ENCODE measurements at regions not wholly inside any gene's neighbourhood (a gene's known extent, or its start where the extent isn't known, plus 50 kb on each side); places are given as distances from the start of the nearest gene placed in this dataset.

DNA sequence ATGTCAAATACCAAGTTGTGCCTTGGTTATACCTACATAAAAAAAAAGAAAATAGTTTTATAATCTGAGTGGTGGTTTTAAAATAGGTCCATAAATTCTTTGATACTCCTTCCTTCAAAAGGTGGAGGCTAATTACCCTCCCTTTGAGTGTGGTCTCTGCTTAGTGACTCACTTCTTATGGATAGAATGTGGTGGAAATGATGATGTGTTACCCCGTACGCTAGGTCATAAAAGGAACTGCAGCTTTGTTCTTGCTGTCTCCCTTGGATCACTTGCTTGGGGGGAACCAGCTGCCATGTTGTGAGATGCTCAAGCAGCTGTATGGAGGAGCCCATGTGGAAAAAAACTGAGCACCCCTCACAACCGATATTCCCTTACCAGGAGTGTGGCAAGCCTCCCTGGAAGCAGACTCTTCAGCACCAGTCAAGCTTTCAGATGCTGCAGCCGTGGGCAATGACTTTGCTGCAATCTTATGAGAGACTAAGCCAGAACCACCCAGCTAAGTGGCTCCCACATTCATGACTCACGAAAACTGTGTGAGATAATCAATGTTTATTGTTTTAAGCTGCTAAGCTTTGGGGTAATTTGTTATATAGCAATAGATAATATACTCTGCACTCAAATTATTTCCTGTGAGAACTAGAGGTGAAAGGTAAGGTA lies 195.0 kb upstream of the GATB start:
- Mint-ChIP-seq H3K4me1 (no peaks in the 10 kb centered on the region), H3K36me3 (no peaks in the 10 kb centered on the region), H3K9me3 (no peaks in the 10 kb centered on the region), H3K27ac (no peak overlapping the region), H3K4me3 (no peak overlapping the region)
- ATAC-seq, result no peak
- DNase-seq (ENCODE audit: low spot score in 2 of 2), result no peak

- Mint-ChIP-seq H3K9me3 (no peaks in the 10 kb centered on the region), H3K36me3 (no peaks in the 10 kb centered on the region), H3K4me1 (no peaks in the 10 kb centered on the region), H3K27ac (no peak overlapping the region), H3K4me3 (no peak overlapping the region)
- ATAC-seq (no peak), DNase-seq (ENCODE audit: low spot score in 2 of 2) (no peak)
Measured at GRCh38 chr4:151953795-151954372, 193.1 kb upstream of the GATB start.

GRCh38 chr4:151953312-151953711 lies 192.5 kb upstream of the GATB start:
- no peaks in the 10 kb centered on the region for H3K9me3 Mint-ChIP-seq
- DNase-seq (ENCODE audit: low spot score in 2 of 2), result no peak
- no peak for ATAC-seq
- H3K27ac Mint-ChIP-seq, result no peak overlapping the region
- no peaks in the 10 kb centered on the region for H3K4me1 Mint-ChIP-seq
- no peaks in the 10 kb centered on the region for H3K36me3 Mint-ChIP-seq
- H3K4me3 Mint-ChIP-seq, result no peak overlapping the region

DNA sequence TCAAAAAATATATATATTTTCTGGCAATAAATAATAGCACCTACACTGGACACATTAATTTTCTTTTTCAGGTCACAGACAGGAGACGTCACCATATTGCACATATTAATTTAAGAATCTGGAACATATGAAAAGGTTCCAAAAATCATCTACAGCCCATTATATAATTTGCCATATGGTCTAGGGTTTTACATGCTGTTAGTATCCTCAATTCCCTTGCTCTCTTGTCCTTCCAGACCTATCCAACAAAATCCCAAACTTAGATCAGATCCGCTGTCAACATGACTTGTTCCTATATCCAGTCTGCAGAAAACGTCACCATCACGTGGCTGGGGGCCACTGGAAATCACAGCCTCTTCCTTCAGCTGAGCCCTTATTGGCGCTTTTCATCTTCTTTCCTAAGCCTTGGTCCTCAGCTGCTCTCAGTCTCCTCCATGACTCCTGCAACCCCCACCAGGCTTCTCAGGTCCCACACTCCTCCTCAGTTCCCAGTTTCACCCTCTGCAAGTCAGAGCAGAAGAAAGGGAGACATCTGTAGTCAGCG lies 192.0 kb upstream of the GATB start:
- H3K4me3 Mint-ChIP-seq, result no peak overlapping the region
- no peaks in the 10 kb centered on the region for H3K4me1 Mint-ChIP-seq
- H3K36me3 Mint-ChIP-seq, result no peaks in the 10 kb centered on the region
- H3K9me3 Mint-ChIP-seq, result peaks cover 3% of the 10 kb centered on the region
- no peak for ATAC-seq
- DNase-seq (ENCODE audit: low spot score in 2 of 2), result no peak
- H3K27ac Mint-ChIP-seq, result no peak overlapping the region

GRCh38 chr4:151952137-151952536 lies 191.3 kb upstream of the GATB start:
- Mint-ChIP-seq H3K36me3 (no peaks in the 10 kb centered on the region), H3K27ac (no peak overlapping the region), H3K9me3 (peaks cover 8% of the 10 kb centered on the region), H3K4me3 (no peak overlapping the region), H3K4me1 (no peaks in the 10 kb centered on the region)
- ATAC-seq, result no peak
- DNase-seq (ENCODE audit: low spot score in 2 of 2), result no peak

DNA sequence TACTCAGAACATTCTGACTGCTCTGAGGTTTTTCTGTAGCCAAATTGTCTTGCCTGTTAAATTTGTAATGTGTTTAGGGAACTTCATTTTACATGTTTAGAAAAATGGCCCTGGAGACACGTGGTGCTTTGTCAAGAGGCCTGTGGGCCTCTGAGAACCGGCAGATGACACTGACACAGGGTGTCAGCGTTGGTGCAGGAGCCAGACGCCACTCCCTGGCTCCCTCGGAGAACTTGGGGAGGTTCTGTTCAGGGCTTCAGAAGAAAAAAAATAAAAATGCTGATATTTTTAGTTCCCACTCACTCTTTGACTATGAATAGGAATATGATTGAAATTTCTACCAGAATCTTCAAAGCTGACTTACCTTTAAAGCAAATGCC lies 190.9 kb upstream of the GATB start:
- ATAC-seq (no peak), DNase-seq (ENCODE audit: low spot score in 2 of 2) (no peak)
- no peak overlapping the region for H3K27ac Mint-ChIP-seq
- H3K9me3 Mint-ChIP-seq, result peaks cover 8% of the 10 kb centered on the region
- H3K4me1 Mint-ChIP-seq, result no peaks in the 10 kb centered on the region
- H3K36me3 Mint-ChIP-seq, result no peaks in the 10 kb centered on the region
- H3K4me3 Mint-ChIP-seq, result no peak overlapping the region

GRCh38 chr4:151950993-151951670 lies 190.3 kb upstream of the GATB start:
- DNase-seq (ENCODE audit: low spot score in 2 of 2) (no peak), ATAC-seq (no peak)
- Mint-ChIP-seq H3K27ac (no peak overlapping the region), H3K4me1 (no peaks in the 10 kb centered on the region), H3K9me3 (peaks cover 12% of the 10 kb centered on the region), H3K4me3 (no peak overlapping the region), H3K36me3 (no peaks in the 10 kb centered on the region)

GRCh38 chr4:151948351-151949016 lies 187.7 kb upstream of the GATB start:
- no peak overlapping the region for H3K27ac Mint-ChIP-seq
- no peaks in the 10 kb centered on the region for H3K4me1 Mint-ChIP-seq
- H3K9me3 Mint-ChIP-seq, result peaks cover 15% of the 10 kb centered on the region
- no peak for ATAC-seq
- H3K36me3 Mint-ChIP-seq, result no peaks in the 10 kb centered on the region
- no peak overlapping the region for H3K4me3 Mint-ChIP-seq
- no peak for DNase-seq (ENCODE audit: low spot score in 2 of 2)

- Mint-ChIP-seq H3K27ac (no peak overlapping the region), H3K9me3 (peaks cover 15% of the 10 kb centered on the region), H3K4me1 (no peaks in the 10 kb centered on the region), H3K36me3 (no peaks in the 10 kb centered on the region), H3K4me3 (no peak overlapping the region)
- ATAC-seq (no peak), DNase-seq (ENCODE audit: low spot score in 2 of 2) (no peak)
Measured at GRCh38 chr4:151946718-151947117, 185.9 kb upstream of the GATB start.

DNA sequence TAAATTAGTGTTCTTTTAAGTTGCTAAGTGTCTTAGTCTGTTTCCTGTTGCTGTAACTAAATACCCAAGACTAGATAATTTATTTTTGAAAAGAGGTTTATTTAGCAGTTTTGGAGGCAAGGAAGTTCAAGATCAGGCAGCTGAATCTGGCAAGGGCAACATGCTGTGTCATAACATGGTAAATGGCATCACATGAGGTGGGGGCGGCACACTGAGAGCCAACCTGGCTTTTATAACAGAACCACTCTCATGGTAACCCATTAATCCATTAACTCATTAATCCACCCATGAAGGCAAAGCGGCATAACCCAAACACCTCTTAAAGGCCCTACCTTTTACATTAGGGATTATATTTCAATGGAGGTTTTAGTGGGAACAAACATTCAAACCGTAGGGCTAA lies 182.2 kb upstream of the GATB start:
- Mint-ChIP-seq H3K9me3 (peaks cover 16% of the 10 kb centered on the region), H3K27ac (no peak overlapping the region), H3K4me3 (no peak overlapping the region), H3K4me1 (no peaks in the 10 kb centered on the region), H3K36me3 (no peaks in the 10 kb centered on the region)
- no peak for ATAC-seq
- peak in 1 of 2 donors; percentile 6 for DNase-seq (ENCODE audit: low spot score in 2 of 2)

DNA sequence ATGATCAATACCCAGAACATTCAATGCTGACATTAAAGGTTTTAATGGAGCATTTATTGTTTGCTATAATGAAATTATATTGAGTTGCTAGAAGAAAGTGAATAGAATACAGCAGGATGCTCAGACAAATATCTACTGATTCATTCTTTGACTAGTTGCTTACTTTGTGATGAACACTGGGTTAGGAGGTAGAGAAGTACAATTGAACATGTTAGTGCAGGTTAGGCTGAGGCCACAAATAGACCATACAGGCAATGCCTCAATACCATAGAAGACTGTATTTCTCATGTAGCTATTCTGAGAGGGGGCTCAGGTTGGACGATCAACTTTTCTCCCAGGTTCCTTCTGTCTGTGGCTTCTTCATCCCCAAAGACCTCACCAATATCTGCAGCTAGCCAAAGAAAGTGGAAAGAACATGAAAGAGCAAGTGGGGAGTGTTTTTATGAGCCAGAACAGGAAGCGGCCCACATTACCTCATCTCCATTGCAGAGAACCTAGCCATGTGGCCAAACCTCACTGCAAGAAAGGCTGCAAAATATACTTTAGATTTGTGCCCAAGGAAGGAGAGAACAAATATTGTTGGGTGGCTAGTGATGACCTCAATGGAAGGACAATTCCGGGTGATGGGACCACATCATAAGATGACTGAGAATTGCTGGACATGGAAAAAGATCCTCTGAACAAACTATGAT lies 180.3 kb upstream of the GATB start:
- Mint-ChIP-seq H3K9me3 (peaks cover 6% of the 10 kb centered on the region), H3K36me3 (no peaks in the 10 kb centered on the region), H3K27ac (peak overlapping the region; percentile 55), H3K4me1 (no peaks in the 10 kb centered on the region), H3K4me3 (no peak overlapping the region)
- DNase-seq (ENCODE audit: low spot score in 2 of 2), result no peak
- no peak for ATAC-seq

- no peak for DNase-seq (ENCODE audit: low spot score in 2 of 2)
- no peaks in the 10 kb centered on the region for H3K36me3 Mint-ChIP-seq
- H3K27ac Mint-ChIP-seq, result no peak overlapping the region
- peaks cover 3% of the 10 kb centered on the region for H3K9me3 Mint-ChIP-seq
- H3K4me1 Mint-ChIP-seq, result no peaks in the 10 kb centered on the region
- H3K4me3 Mint-ChIP-seq, result no peak overlapping the region
- ATAC-seq, result no peak
Measured at GRCh38 chr4:151940291-151940690, 179.5 kb upstream of the GATB start.

GRCh38 chr4:151939670-151940069 lies 178.9 kb upstream of the GATB start:
- Mint-ChIP-seq H3K4me1 (no peaks in the 10 kb centered on the region), H3K9me3 (peaks cover 3% of the 10 kb centered on the region), H3K4me3 (no peak overlapping the region), H3K27ac (no peak overlapping the region), H3K36me3 (no peaks in the 10 kb centered on the region)
- no peak for DNase-seq (ENCODE audit: low spot score in 2 of 2)
- ATAC-seq, result no peak

DNA sequence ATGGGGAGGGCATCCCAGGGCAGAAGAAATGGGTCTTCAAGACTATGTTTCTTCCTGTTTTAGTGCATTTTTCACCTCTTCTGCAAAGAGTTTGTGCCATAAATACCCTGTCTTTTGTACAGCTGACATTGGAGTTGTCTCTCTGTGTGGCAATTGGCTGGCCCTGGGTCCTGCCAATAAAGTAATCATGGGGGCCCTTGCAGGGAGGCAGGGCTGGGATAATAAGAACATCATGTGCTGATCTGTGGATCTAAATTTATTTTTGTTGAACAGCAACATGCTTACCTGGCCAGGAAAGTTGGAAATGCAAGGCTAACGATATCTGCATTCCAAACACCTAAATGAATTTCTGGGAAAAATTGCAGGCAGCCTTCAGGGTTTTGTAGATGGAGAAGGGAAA lies 174.6 kb upstream of the GATB start:
- no peak overlapping the region for H3K27ac Mint-ChIP-seq

DNA sequence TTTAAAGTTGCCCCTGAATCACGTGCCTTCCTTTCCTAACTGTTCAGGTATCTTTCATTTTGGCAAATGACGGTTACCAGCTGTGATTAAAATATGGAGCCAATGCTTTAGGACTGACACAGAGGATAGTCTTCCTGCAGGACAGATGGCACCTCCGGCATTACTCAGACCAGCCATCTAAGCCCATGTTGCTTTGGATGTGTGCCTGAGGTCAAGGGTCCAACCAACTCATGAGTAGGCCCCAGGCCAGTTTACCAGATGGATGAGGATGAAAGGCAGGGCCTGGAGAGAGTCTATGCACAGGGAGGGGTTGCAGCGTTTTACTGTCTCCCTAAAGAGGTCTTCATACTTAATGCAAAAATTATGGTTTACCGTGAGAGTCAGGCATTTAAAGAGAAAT lies 174.0 kb upstream of the GATB start:
- Mint-ChIP-seq H3K27ac (no peak overlapping the region), H3K4me1 (no peaks in the 10 kb centered on the region), H3K9me3 (no peaks in the 10 kb centered on the region), H3K4me3 (no peak overlapping the region), H3K36me3 (no peaks in the 10 kb centered on the region)
- DNase-seq (ENCODE audit: low spot score in 2 of 2) (no peak), ATAC-seq (no peak)

More for the DNA sequence above, 174.6 kb upstream of the GATB start:
- Mint-ChIP-seq H3K36me3 (no peaks in the 10 kb centered on the region), H3K4me1 (no peaks in the 10 kb centered on the region), H3K9me3 (no peaks in the 10 kb centered on the region), H3K4me3 (no peak overlapping the region)
- ATAC-seq (no peak), DNase-seq (ENCODE audit: low spot score in 2 of 2) (no peak)
